Thyroid gland (tissue), 4 donors: ENCODE measurements at regions not wholly inside any gene's neighbourhood (a gene's known extent, or its start where the extent isn't known, plus 50 kb on each side); places are given as distances from the start of the nearest gene placed in this dataset.

Experiments
- POLR2A ChIP-seq, 2 donors: fragments of 450-650 bp; IDR thresholded peaks; one replicate each; pipeline ENCODE4 v1.6.1; 2017; ENCODE audit warnings: antibody characterized with exemption in 2 of 2, mild to moderate bottlenecking in 2 of 2, moderate library complexity in 1 of 2
- TF ChIP-seq, protein P1 (sequence below), 6 experiments: fragments of 200-600 bp in 3 of 6; fragments of 450-650 bp in 3 of 6; sonication (generic) in 3 of 6; IDR thresholded peaks; one replicate each; pipeline ENCODE4 v1.5.1; 2016 to 2019; ENCODE audit warnings: antibody characterized with exemption in 6 of 6, mild to moderate bottlenecking in 2 of 6, inconsistent platforms in 1 of 6, moderate library complexity in 1 of 6

DNA sequence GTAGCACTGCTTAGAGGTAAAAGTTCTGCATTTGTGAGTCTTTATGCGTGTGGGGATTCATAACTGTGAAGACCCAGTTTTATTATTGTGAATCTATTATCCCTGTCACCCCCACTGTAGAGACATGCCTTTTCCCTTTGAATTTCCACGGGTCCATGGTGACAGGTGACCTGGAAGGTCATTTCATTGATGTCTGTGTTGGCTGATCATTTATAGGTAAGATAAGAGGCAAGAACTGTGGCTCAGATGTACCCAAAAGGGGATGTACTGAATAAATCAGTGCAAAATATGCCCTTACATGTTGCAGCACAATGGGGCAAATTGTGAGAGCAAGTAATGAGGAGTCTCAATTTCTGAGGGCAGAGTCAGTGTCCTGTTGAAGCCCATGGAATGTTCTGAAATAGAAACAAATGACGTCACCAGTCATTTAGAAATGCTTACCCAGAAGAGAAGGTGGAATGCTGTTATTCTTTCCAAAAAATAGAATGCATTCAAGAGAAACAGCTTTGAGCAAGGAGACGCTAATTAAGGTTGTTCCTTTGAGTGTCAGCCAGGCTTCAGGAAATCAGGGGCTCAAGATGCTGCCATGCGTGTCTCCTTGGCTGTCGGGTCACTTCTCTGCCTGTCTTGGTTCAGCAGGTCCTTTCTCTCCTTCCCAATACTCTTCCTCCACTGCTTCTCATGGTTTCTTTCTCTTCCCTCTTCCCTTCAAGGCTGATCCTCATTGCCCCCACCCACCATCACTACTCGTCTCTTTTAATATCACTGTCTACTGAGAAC is 118.7 kb upstream of the E2F8 start:
- TF ChIP-seq, protein P1, sequence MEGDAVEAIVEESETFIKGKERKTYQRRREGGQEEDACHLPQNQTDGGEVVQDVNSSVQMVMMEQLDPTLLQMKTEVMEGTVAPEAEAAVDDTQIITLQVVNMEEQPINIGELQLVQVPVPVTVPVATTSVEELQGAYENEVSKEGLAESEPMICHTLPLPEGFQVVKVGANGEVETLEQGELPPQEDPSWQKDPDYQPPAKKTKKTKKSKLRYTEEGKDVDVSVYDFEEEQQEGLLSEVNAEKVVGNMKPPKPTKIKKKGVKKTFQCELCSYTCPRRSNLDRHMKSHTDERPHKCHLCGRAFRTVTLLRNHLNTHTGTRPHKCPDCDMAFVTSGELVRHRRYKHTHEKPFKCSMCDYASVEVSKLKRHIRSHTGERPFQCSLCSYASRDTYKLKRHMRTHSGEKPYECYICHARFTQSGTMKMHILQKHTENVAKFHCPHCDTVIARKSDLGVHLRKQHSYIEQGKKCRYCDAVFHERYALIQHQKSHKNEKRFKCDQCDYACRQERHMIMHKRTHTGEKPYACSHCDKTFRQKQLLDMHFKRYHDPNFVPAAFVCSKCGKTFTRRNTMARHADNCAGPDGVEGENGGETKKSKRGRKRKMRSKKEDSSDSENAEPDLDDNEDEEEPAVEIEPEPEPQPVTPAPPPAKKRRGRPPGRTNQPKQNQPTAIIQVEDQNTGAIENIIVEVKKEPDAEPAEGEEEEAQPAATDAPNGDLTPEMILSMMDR (IDR thresholded peaks at IDR 0.05) = no peak
- TF ChIP-seq POLR2A (IDR thresholded peaks at IDR 0.05) = peak in 1 of 2 donors; percentile 58
